Epithelial cell of proximal tubule (primary cell): ENCODE measurements at regions not wholly inside any gene's neighbourhood (a gene's known extent, or its start where the extent isn't known, plus 50 kb on each side); places are given as distances from the start of the nearest gene placed in this dataset.

ENCODE experiments used
- DNase-seq: peaks from one replicate; pipeline ENCODE4 v3.0.0-alpha.2; 2011; ENCODE audit warnings: low read depth
- H3K4me3 ChIP-seq: 2 replicates; pipeline ENCODE4 v1.5.1; 2011; ENCODE audit warnings: low read depth, mild to moderate bottlenecking, low read length
- TF ChIP-seq, protein P1 (sequence below): conservative IDR thresholded peaks from 2 replicates; pipeline ENCODE4 v1.5.1; 2012; ENCODE audit warnings: low read depth, mild to moderate bottlenecking, low read length

DNA sequence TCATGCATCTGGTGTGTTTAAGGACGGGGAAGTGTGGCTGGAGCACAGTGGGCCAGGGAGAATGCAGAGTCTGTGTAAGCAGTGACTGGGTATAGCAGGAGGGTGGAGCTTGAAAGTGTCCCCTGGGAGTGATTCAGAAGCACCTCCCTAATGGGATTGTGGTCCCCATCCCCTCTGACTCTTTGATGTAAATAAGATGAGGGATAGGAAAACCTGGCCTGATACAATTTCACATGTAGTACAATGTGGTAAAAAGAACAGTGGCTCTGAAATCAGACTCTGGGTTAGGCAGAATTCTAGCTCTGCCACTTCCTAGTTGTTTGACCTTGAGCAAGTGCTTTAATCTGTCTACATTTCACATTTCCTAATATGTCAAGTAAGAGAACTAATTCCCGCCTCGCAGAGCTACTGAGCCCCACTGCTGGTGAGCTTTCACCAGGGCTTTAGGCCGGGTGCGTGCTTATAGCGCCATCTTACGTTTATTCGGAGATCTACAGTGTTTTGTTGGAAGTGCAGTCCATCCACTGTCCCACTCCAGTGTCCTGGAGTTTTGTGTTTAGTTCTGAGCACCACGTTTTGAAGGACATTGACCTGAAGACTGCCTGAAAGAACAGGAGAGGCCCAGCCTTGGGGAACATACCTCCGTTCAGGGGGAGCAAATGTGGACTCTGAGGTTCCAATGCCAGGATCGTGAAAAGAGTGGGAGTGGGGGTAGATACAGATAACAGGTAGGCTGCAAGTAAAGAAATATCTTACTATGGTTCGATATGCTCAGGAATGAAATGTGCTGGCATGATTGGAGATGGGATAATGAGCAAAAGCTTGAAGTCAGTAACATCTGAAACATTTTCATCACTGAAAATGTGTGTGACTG lies 51.2 kb upstream of the TESK1 start:
- no peak for DNase-seq
- no peak overlapping the region for H3K4me3 ChIP-seq
- TF ChIP-seq, protein P1, sequence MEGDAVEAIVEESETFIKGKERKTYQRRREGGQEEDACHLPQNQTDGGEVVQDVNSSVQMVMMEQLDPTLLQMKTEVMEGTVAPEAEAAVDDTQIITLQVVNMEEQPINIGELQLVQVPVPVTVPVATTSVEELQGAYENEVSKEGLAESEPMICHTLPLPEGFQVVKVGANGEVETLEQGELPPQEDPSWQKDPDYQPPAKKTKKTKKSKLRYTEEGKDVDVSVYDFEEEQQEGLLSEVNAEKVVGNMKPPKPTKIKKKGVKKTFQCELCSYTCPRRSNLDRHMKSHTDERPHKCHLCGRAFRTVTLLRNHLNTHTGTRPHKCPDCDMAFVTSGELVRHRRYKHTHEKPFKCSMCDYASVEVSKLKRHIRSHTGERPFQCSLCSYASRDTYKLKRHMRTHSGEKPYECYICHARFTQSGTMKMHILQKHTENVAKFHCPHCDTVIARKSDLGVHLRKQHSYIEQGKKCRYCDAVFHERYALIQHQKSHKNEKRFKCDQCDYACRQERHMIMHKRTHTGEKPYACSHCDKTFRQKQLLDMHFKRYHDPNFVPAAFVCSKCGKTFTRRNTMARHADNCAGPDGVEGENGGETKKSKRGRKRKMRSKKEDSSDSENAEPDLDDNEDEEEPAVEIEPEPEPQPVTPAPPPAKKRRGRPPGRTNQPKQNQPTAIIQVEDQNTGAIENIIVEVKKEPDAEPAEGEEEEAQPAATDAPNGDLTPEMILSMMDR = peak; percentile 89

DNA sequence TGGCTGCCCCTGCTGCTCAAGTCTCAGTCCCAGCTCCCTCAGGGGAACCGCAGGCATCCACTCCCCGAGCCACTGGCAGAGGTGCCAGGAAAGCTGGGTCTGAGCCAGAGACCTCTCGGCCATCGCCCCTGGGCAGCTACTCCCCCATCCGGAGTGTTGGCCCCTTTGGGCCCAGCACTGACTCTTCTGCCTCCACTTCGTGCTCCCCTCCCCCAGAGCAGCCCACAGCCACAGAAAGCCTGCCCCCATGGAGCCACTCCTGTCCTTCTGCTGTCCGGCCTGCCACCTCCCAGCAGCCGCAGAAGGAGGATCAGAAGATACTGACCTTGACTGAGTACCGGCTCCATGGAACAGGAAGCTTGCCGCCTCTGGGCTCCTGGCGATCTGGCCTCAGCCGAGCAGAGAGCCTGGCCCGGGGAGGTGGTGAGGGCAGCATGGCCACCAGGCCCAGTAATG lies 49.8 kb upstream of the TESK1 start:
- TF ChIP-seq, protein P1 = no peak
- DNase-seq = no peak
- H3K4me3 ChIP-seq = no peak overlapping the region
